HEK293T (cell line): ENCODE measurements at regions not wholly inside any gene's neighbourhood (a gene's known extent, or its start where the extent isn't known, plus 50 kb on each side); places are given as distances from the start of the nearest gene placed in this dataset.

Experiments used
- CTBP1 ChIP-seq: fragments of 450-650 bp; IDR thresholded peaks from 2 replicates; pipeline ENCODE4 v1.6.1; 2016; ENCODE audit warnings: borderline replicate concordance
- ELF4 ChIP-seq: fragments of 450-650 bp; IDR thresholded peaks from 2 replicates; pipeline ENCODE4 v1.6.1; 2017; ENCODE audit warnings: antibody characterized with exemption
- L3MBTL2 ChIP-seq: fragments of 450-650 bp; conservative IDR thresholded peaks from 2 replicates; pipeline ENCODE4 v1.6.1; 2016; ENCODE audit warnings: mild to moderate bottlenecking
- TF ChIP-seq, protein P1 (sequence below): fragments of 450-650 bp; IDR thresholded peaks from 2 replicates; pipeline ENCODE4 v1.6.1; 2016

DNA sequence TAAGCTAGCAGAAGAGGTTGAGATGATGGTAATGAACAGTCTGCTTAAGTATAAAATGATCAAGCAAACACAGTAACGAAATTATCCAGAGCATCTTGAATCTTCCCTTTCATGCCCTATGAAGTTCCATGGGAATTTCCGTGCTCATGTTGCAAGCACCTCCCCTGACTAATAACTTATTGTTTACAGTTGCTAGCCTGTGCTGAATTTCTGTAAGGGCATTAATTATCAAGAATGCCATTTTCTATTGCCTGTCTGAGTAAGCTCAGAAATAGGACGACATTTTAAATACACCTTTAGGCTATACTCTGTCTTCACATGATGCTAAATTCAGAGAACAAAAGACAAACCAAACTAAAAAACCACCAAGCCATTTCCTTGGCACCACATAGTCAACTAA lies 257.5 kb upstream of the LRTM1 start:
- TF ChIP-seq, protein P1, sequence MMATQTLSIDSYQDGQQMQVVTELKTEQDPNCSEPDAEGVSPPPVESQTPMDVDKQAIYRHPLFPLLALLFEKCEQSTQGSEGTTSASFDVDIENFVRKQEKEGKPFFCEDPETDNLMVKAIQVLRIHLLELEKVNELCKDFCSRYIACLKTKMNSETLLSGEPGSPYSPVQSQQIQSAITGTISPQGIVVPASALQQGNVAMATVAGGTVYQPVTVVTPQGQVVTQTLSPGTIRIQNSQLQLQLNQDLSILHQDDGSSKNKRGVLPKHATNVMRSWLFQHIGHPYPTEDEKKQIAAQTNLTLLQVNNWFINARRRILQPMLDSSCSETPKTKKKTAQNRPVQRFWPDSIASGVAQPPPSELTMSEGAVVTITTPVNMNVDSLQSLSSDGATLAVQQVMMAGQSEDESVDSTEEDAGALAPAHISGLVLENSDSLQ: no peak
- no peak for TF ChIP-seq L3MBTL2
- TF ChIP-seq ELF4: no peak
- TF ChIP-seq CTBP1: no peak
